ENCODE measurements at regions not wholly inside any gene's neighbourhood (a gene's known extent, or its start where the extent isn't known, plus 50 kb on each side); places are given as distances from the start of the nearest gene placed in this dataset.

DNA sequence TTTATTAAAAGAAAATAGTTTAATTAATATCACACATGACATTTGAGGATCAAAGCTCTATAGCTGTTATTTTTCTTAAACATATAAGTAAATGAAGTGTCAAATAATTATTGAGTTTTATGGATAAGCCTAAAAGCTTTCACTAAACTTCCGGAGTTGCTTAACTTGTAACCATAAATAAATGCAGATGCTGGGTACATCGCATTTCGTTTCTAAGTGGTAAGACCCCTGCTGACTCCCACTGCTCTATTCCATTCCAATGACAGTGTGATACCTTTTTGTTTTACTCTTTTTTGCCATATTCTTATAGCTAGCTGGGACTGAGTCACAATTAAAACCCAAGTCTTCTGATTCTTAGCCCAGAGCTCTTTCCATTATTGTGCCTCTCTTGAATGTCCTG is 411.1 kb downstream of the SOX2 start:
- TF ChIP-seq, protein P1, sequence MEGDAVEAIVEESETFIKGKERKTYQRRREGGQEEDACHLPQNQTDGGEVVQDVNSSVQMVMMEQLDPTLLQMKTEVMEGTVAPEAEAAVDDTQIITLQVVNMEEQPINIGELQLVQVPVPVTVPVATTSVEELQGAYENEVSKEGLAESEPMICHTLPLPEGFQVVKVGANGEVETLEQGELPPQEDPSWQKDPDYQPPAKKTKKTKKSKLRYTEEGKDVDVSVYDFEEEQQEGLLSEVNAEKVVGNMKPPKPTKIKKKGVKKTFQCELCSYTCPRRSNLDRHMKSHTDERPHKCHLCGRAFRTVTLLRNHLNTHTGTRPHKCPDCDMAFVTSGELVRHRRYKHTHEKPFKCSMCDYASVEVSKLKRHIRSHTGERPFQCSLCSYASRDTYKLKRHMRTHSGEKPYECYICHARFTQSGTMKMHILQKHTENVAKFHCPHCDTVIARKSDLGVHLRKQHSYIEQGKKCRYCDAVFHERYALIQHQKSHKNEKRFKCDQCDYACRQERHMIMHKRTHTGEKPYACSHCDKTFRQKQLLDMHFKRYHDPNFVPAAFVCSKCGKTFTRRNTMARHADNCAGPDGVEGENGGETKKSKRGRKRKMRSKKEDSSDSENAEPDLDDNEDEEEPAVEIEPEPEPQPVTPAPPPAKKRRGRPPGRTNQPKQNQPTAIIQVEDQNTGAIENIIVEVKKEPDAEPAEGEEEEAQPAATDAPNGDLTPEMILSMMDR (IDR thresholded peaks at IDR 0.05; ENCODE audit: insufficient read depth, low read depth, low read length), result no peak
- H3K4me3 ChIP-seq (ENCODE audit: low read depth, low read length), result no peak overlapping the region
- DNase-seq (ENCODE audit: low read depth), result no peak

DNA sequence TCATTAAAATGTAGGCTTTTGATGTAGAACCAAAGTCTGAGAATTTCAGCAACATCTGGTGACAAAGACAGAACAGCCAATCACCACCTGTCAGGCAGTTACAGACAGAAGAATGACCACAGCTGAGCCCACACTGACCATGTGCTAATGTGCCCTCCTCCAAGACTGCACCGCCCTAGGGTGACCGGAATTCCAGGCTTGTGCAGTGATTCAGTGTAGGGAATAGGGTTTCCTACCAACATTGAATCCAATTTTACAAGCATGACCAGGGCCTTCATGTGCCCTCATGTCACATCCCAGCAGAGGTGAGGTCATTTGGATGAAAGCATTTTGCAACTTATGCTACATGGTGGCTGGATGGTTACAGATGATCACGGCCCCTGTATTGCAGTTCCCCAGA is 412.5 kb downstream of the SOX2 start:
- H3K4me3 ChIP-seq (ENCODE audit: low read depth, low read length), result no peak overlapping the region
- TF ChIP-seq, protein P1 (IDR thresholded peaks at IDR 0.05; ENCODE audit: insufficient read depth, low read depth, low read length), result no peak
- DNase-seq (ENCODE audit: low read depth), result no peak

DNA sequence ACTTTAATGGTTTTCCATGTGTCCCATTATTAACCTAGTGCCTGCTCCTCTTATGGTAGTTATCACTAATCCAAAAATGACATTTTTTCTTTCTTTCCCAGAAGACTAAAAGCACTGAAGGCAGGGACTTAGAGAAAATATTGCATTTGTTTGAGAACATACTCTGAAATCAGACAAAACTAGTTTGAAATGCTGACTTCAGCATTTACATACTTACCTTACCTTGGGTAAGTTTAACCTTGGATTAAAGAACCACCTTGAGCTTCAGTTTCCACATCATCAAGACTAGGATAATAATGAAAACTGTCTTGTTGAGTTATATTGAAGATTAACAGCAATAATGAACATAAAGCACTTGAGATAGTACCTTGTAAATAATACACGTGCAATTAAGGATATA is 413.0 kb downstream of the SOX2 start:
- H3K4me3 ChIP-seq (ENCODE audit: low read depth, low read length), result no peak overlapping the region
- DNase-seq (ENCODE audit: low read depth), result no peak
- TF ChIP-seq, protein P1 (IDR thresholded peaks at IDR 0.05; ENCODE audit: insufficient read depth, low read depth, low read length), result no peak

DNA sequence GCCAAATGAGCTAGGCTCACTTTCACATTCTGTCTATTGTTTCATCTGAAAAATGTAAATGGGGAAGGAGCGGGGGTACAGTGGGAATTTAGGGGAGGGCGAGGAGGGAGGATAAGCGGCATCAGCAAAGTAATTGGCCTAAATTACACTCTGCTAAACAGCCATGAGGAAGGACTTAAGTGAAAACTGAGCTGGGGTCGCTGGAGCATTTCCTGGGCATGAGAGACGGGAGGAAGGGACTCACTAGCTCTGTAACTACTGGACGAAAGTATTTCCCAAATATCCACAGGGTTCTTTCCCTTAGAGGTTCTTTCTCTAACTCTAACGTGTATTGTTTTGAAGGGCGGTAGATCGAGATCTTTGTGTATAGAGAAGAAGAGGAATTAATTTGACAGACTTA is 418.0 kb downstream of the SOX2 start:
- TF ChIP-seq, protein P1 (IDR thresholded peaks at IDR 0.05; ENCODE audit: insufficient read depth, low read depth, low read length), result no peak
- DNase-seq (ENCODE audit: low read depth), result no peak
- H3K4me3 ChIP-seq (ENCODE audit: low read depth, low read length), result no peak overlapping the region

DNA sequence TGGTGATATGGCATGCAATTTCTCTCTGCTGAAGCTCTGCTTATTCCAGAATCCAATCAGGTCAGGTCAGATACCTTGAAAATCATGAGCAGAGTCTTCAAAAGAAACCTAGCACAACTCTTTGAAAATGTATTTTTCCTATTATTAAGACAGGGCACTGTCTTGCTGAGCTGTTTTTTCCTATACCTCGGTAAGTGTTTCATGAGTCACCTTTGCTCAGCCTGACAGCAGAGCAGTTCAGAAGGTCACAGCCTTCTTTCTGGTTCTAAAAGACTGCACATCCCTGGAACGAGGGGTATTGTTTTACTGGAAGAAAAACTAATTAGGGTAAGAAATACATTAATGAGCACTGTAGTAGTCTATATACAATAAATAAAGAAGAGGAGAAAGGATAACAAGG is 422.0 kb downstream of the SOX2 start:
- H3K4me3 ChIP-seq (ENCODE audit: low read depth, low read length), result no peak overlapping the region
- TF ChIP-seq, protein P1 (IDR thresholded peaks at IDR 0.05; ENCODE audit: insufficient read depth, low read depth, low read length), result no peak
- DNase-seq (ENCODE audit: low read depth), result no peak

DNA sequence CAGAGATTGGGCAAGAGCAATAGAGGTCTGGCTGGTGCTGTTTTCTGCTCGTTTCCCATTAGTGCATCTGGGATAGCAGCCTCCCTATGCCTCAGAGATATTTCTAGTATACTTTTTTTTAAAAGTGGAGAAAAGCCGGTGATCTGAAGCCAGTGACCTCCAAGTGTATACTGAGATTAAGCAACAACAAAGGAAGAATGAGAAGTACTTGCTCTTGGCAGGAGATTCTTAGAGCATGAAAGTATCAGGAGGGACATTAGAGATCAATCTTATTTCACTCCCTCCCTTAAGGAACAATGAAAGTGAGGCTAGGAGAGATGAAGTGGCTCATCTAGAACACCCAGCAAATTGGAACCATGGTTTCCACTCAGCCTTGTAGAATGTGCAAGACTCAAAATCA is 423.3 kb downstream of the SOX2 start:
- no peak overlapping the region for H3K4me3 ChIP-seq (ENCODE audit: low read depth, low read length)
- TF ChIP-seq, protein P1 (IDR thresholded peaks at IDR 0.05; ENCODE audit: insufficient read depth, low read depth, low read length), result no peak
- no peak for DNase-seq (ENCODE audit: low read depth)

Data from fibroblast of villous mesenchyme (primary cell).